ENCODE measurements at regions not wholly inside any gene's neighbourhood (a gene's known extent, or its start where the extent isn't known, plus 50 kb on each side); places are given as distances from the start of the nearest gene placed in this dataset.
"Not testable (repeated sequence)": the region's sequence is repeated elsewhere in the genome, so short reads cannot be mapped to it uniquely, and the experiment has no call there.

DNA sequence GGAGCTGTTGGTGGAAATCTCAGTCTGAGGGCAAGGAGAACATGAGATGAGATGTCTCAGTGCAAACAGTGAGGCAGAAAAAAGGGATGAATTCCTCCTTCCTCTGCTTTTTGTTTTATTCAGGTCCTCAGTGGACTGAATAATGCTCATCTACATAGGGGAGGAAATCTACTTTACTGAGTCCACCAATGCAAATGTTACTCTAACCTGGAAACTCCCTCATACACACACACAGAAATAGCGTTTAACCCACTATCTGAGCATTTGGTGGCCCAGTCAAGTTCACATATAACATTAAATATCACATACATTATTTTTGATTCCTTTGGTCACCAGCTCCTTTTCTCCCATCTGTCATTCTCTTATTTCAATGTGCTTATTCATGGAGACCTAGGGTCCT is 418.8 kb downstream of the TMEM135 start:
- no peak overlapping the region for H3K4me3 ChIP-seq (ENCODE audit: low read depth, low read length)
- DNase-seq, result no peak
- H3K9me3 ChIP-seq, result no peaks in the 10 kb centered on the region

DNA sequence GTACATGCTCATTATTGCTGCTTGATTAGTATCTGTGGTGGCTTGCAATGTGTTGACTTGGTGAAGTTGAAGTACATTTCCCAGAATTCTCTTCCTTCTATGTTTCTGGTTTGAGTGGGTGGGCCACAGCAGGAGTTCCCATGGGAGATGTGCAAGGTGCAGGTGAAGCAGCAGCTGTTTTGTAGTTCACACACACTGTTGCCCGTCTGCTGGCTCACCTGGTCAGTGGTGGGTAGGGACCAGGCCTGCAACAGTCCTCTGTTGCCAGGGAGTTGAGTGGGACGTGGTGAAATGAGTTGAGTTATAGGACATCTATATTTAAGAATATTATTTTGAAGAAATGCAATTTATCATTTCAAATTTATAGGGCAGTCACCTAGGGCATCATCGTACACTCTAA is 417.4 kb downstream of the TMEM135 start:
- no peak for DNase-seq
- H3K4me1 ChIP-seq, result 0 out of 2 replicates have a peak, but pooled peaks cover 6% of the 10 kb centered on the region
- no peaks in the 10 kb centered on the region for H3K36me3 ChIP-seq
- TF ChIP-seq, protein P1, sequence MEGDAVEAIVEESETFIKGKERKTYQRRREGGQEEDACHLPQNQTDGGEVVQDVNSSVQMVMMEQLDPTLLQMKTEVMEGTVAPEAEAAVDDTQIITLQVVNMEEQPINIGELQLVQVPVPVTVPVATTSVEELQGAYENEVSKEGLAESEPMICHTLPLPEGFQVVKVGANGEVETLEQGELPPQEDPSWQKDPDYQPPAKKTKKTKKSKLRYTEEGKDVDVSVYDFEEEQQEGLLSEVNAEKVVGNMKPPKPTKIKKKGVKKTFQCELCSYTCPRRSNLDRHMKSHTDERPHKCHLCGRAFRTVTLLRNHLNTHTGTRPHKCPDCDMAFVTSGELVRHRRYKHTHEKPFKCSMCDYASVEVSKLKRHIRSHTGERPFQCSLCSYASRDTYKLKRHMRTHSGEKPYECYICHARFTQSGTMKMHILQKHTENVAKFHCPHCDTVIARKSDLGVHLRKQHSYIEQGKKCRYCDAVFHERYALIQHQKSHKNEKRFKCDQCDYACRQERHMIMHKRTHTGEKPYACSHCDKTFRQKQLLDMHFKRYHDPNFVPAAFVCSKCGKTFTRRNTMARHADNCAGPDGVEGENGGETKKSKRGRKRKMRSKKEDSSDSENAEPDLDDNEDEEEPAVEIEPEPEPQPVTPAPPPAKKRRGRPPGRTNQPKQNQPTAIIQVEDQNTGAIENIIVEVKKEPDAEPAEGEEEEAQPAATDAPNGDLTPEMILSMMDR (IDR thresholded peaks at IDR 0.05; ENCODE audit: low read depth, low read length), result no peak
- no peaks in the 10 kb centered on the region for H3K9me3 ChIP-seq
- H3K27me3 ChIP-seq, result peaks cover 15% of the 10 kb centered on the region
- H3K4me3 ChIP-seq (ENCODE audit: low read depth, low read length), result no peak overlapping the region

More for the DNA sequence above, 418.8 kb downstream of the TMEM135 start:
- Histone ChIP-seq H3K4me1 (0 out of 2 replicates have a peak, but pooled peaks cover 6% of the 10 kb centered on the region), H3K36me3 (no peaks in the 10 kb centered on the region), H3K27me3 (peaks cover 18% of the 10 kb centered on the region)
- TF ChIP-seq, protein P1 (IDR thresholded peaks at IDR 0.05; ENCODE audit: low read depth, low read length), result no peak

DNA sequence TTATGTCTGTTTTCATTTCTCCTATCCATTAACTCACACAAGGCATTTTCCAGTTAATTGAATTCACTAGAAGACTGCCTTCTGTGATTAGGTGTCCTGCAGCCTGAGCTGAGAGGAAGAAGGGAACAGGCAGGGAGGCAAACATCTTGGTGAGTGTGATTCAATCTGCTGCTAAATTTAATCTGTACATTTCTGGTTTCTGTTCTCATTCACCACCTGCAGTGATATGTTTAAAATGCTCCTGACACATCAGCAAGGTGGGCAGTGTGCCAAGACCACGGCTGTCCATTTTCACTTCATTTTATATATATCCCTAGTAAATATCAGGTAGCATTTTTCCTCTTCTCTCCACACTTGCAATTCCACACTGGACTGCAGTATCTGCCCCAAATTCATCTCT is 416.5 kb downstream of the TMEM135 start:
- Histone ChIP-seq H3K27me3 (peaks cover 5% of the 10 kb centered on the region; the same call in 1 of the 2 replicates), H3K9me3 (no peaks in the 10 kb centered on the region), H3K4me3 (ENCODE audit: low read depth, low read length) (no peak overlapping the region), H3K36me3 (no peaks in the 10 kb centered on the region), H3K4me1 (0 out of 2 replicates have a peak, but pooled peaks cover 6% of the 10 kb centered on the region)
- TF ChIP-seq, protein P1 (IDR thresholded peaks at IDR 0.05; ENCODE audit: low read depth, low read length), result no peak
- peak; percentile 18 for DNase-seq

DNA sequence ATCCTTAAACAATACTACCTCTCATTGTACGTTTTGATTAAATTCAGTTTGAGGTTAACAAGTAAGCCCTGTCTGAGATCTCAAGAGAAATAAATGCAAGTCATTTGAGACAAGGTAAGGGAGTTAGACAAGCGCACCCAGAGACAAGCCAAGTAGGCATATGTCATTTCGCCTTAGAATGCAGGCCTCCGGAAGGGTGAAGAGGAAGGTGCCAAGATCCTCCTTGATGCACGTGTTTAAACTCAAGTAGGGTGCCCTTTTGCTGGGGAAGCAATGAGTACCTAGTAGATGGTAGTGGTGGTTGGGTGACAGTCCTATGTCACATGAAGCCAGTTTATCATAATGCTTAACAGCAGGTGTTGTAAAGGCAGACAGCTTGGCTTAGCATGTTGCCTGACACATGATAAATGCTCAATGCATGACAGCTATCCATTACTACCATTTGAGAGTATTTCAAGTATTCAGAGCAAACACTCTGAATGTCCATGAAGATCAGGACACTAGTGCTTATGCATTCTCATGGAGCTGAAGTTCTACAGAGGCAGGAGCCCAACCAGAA is 415.9 kb downstream of the TMEM135 start:
- H3K27me3 ChIP-seq, result 0 out of 2 replicates have a peak, but pooled peaks cover 2% of the 10 kb centered on the region
- no peaks in the 10 kb centered on the region for H3K36me3 ChIP-seq
- TF ChIP-seq, protein P1 (IDR thresholded peaks at IDR 0.05; ENCODE audit: low read depth, low read length), result no peak
- H3K9me3 ChIP-seq, result no peaks in the 10 kb centered on the region
- H3K4me3 ChIP-seq (ENCODE audit: low read depth, low read length), result no peak overlapping the region
- H3K4me1 ChIP-seq, result 0 out of 2 replicates have a peak, but pooled peaks cover 6% of the 10 kb centered on the region
- no peak for DNase-seq

DNA sequence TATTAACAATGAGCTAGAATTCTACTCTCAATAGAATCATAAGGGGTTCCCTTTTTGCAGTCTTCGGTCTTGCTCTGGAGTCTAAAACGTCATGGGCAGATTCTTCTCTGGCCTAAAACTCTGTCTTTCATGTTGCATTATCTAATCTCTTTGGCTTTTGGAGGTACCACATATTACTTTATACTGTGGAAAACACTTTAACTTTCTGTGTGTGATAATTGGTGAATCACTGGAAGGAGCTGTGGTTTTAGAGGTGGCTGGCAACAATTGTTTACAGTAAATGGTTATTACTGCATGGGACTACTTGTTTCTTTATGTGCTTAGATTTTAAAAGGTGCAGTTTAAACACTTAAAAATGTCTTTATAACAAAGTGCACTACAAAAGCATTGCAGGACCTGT is 414.3 kb downstream of the TMEM135 start:
- H3K4me3 ChIP-seq (ENCODE audit: low read depth, low read length); H3K36me3 ChIP-seq; H3K9me3 ChIP-seq; H3K27me3 ChIP-seq; DNase-seq; H3K4me1 ChIP-seq: not testable (repeated sequence)

DNA sequence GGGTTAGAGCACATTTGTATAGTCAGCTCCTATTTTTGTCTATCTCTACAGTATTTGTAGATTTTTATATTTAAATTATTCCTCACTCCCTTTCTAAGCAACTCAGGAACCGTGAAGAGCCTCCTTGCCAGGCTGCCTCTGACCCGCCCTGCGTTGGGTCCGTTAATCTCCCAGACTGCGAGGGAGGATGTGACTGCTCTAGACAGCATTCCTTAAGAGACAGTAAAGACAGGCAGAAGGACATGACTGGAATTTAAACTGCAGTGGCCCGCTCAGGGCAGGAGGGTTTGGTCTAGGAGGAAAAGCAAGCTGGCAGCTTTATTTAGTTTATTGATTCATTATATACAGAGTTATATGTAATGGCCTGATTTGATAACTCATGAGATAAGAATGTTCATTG is 413.7 kb downstream of the TMEM135 start:
- no peak for DNase-seq
- TF ChIP-seq, protein P1 (IDR thresholded peaks at IDR 0.05; ENCODE audit: low read depth, low read length), result no peak

More for the DNA sequence above, 413.7 kb downstream of the TMEM135 start:
- H3K9me3 ChIP-seq, result no peaks in the 10 kb centered on the region
- 0 out of 2 replicates have a peak, but pooled peaks cover 6% of the 10 kb centered on the region for H3K4me1 ChIP-seq
- H3K27me3 ChIP-seq, result 0 out of 2 replicates have a peak, but pooled peaks cover 2% of the 10 kb centered on the region
- no peak overlapping the region for H3K4me3 ChIP-seq (ENCODE audit: low read depth, low read length)
- no peaks in the 10 kb centered on the region for H3K36me3 ChIP-seq

Measured in BE2C (cell line).